Thoracic aorta (tissue), 2 donors: ENCODE measurements at regions not wholly inside any gene's neighbourhood (a gene's known extent, or its start where the extent isn't known, plus 50 kb on each side); places are given as distances from the start of the nearest gene placed in this dataset.

ENCODE experiments used
- ATAC-seq: fragments of 150-250 bp; one replicate; pipeline ENCODE4 v1.8.0; 2017; ENCODE audit warnings: low read depth; ENCODE audit not compliant: insufficient number of reproducible peaks, low FRiP score
- DNase-seq: peaks from one replicate; pipeline ENCODE4 v3.0.0-alpha.2; 2020; ENCODE audit warnings: low spot score
- H3K27ac ChIP-seq, 2 donors: fragments of 200-600 bp; sonication (generic); 1 replicate in 1 of 2; 2 replicates in 1 of 2; pipeline ENCODE4 v1.5.1; 2016; ENCODE audit warnings: mild to moderate bottlenecking in 2 of 2, moderate library complexity in 2 of 2
- H3K27me3 ChIP-seq: fragments of 200-600 bp; sonication (generic); replicated peaks from 2 replicates; pipeline ENCODE4 v1.6.0; 2016; ENCODE audit warnings: mild to moderate bottlenecking; ENCODE audit not compliant: insufficient read depth
- H3K36me3 ChIP-seq: fragments of 200-600 bp; sonication (generic); one replicate; pipeline ENCODE4 v1.5.1; 2016
- H3K4me1 ChIP-seq, 2 donors: fragments of 200-600 bp; sonication (generic); 1 replicate in 1 of 2; 2 replicates in 1 of 2; pipeline versions ENCODE4 v1.5.1 to v1.6.0; 2016; ENCODE audit warnings: low read depth in 2 of 2, mild to moderate bottlenecking in 1 of 2; ENCODE audit not compliant: control insufficient read depth in 1 of 2
- H3K4me3 ChIP-seq: fragments of 200-600 bp; sonication (generic); 2 replicates; pipeline ENCODE4 v1.5.1; 2016; ENCODE audit warnings: mild to moderate bottlenecking
- H3K9me3 ChIP-seq: fragments of 200-600 bp; sonication (generic); 2 replicates; pipeline ENCODE4 v1.5.1; 2016
- CTCF ChIP-seq: fragments of 200-600 bp; sonication (generic); IDR thresholded peaks from one replicate; pipeline ENCODE4 v1.5.1; 2019; ENCODE audit warnings: antibody characterized with exemption

DNA sequence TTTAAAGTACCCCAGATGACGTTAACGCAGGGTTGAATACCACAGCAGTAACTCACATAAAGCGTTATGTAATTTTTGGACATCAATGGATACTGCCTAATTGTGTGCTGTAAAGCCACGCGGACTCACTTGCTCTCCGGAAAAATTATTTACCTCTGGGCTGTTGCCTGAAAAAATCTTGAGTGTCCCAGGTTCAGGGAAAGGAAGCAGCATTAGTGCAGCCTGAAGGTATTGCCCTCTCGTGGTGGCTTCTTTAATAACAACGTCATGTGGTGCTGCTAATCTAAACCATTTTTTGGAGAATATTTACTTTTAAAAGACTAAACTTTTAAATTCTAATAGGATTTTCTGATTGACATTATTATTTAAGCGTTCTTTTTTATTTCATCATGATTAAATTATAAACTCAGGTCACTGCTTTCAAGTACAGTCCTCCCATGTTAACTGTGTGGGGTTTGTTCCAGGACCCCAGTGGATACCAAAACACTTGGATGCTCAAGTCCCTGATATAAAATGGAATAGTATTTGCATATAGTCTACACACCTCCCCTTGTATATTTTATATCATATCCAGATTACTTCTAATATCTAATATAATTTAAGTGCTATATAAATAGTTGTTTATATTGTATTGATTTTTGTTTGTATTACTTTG lies 384.8 kb downstream of the FAM133A start:
- DNase-seq (no peak), ATAC-seq (no peak)
- Histone ChIP-seq H3K36me3 (no peaks in the 10 kb centered on the region), H3K9me3 (no peaks in the 10 kb centered on the region), H3K4me1 (no peaks in the 10 kb centered on the region), H3K4me3 (no peak overlapping the region), H3K27me3 (no peaks in the 10 kb centered on the region), H3K27ac (no peak overlapping the region)
- TF ChIP-seq CTCF = peak; percentile 15

GRCh38 chrX:94065091-94065490 lies 391.1 kb downstream of the FAM133A start:
- H3K27ac ChIP-seq = no peak overlapping the region

DNA sequence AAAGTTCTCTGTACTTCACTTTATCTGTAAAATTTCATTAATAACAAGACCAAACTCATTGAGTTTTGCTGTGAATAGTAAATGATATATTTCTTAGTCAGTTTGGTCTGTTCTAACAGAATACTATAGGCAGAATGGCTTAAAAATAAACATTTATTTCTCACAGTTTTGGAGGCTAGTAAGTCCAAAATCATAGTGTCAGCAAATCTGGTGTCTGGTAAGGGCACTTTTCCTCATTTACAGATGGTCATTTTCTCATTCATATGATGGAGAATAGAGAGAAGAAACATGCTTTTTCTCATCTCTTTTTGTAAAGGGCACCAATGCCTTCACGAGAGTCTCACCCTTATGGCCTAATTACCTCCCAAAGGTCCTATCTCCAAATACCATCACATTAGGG lies 415.1 kb downstream of the FAM133A start:
- H3K4me1 ChIP-seq = no peaks in the 10 kb centered on the region
- H3K27ac ChIP-seq = no peak overlapping the region
- TF ChIP-seq CTCF = no peak
- H3K27me3 ChIP-seq = no peaks in the 10 kb centered on the region
- no peaks in the 10 kb centered on the region for H3K36me3 ChIP-seq
- ATAC-seq (no peak), DNase-seq (no peak)
- no peaks in the 10 kb centered on the region for H3K9me3 ChIP-seq
- no peak overlapping the region for H3K4me3 ChIP-seq

More at GRCh38 chrX:94065091-94065490, 391.1 kb downstream of the FAM133A start:
- no peak for TF ChIP-seq CTCF
- Histone ChIP-seq H3K36me3 (no peaks in the 10 kb centered on the region), H3K27me3 (no peaks in the 10 kb centered on the region), H3K4me3 (no peak overlapping the region), H3K9me3 (no peaks in the 10 kb centered on the region), H3K4me1 (no peaks in the 10 kb centered on the region)
- DNase-seq (no peak), ATAC-seq (no peak)

DNA sequence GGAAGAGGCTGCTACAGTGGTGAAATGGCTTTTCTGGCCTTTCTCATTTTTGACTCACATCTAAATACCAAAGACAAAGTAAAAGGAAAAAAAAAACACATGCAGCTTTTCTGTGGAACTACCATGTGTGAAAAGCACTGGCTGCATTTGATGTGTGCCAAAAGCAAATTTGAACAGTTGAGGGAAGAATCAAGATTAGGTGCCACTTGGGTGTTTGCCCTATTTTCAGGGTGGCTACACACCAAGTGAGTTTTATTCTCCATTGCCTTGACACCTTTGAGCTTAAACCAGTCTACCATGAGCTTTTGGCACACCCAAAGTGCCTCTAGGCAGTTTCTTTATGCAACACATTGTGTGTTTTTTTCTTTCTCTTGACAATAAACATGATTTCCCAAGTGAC lies 423.9 kb downstream of the FAM133A start:
- Histone ChIP-seq H3K4me3 (no peak overlapping the region), H3K4me1 (no peaks in the 10 kb centered on the region), H3K27ac (no peak overlapping the region), H3K27me3 (no peaks in the 10 kb centered on the region), H3K36me3 (no peaks in the 10 kb centered on the region), H3K9me3 (no peaks in the 10 kb centered on the region)
- DNase-seq (no peak), ATAC-seq (no peak)
- TF ChIP-seq CTCF = no peak

GRCh38 chrX:94107981-94108380 lies 434.0 kb downstream of the FAM133A start:
- ATAC-seq (no peak), DNase-seq (no peak)
- TF ChIP-seq CTCF = no peak
- no peak overlapping the region for H3K4me3 ChIP-seq
- no peaks in the 10 kb centered on the region for H3K4me1 ChIP-seq
- H3K9me3 ChIP-seq = no peaks in the 10 kb centered on the region
- no peaks in the 10 kb centered on the region for H3K27me3 ChIP-seq
- no peak overlapping the region for H3K27ac ChIP-seq
- H3K36me3 ChIP-seq = no peaks in the 10 kb centered on the region
